ENCODE measurements at regions not wholly inside any gene's neighbourhood (a gene's known extent, or its start where the extent isn't known, plus 50 kb on each side); places are given as distances from the start of the nearest gene placed in this dataset.

- no peak for DNase-seq (ENCODE audit: low read depth)
- no peaks in the 10 kb centered on the region for H3K36me3 ChIP-seq (ENCODE audit: control insufficient read depth, insufficient read depth, low read length)
Measured at GRCh38 chr13:78758549-78758948, 99.6 kb upstream of the OBI1 start.

DNA sequence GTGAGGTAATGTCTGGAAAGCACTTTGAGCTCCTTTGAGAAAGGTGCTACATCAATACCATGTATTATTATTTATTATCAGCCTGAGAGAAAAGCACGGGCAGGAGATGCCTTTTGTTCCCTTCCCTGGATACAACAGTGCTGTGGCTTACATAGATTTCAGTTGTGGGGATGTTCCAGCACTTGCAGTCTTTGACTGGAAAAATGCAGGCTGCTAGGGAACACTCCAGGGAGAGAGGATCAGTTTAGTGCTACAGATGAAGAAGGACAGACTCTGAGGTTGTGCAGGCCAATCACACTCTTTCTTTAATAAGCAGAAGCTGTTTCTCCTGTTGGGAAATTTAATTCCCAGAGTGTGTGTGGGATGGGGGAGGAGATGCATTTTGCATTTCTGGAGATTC lies 94.5 kb upstream of the OBI1 start:
- DNase-seq (ENCODE audit: low read depth) (no peak), FAIRE-seq (no peak)

More at GRCh38 chr13:78758549-78758948, 99.6 kb upstream of the OBI1 start:
- TF ChIP-seq CTCF (IDR thresholded peaks at IDR 0.05; ENCODE audit: insufficient read depth, low read length, severe bottlenecking) = no peak
- FAIRE-seq = no peak
- Histone ChIP-seq H3K27me3 (ENCODE audit: control insufficient read depth, insufficient read depth, low read length) (no peaks in the 10 kb centered on the region), H3K4me3 (ENCODE audit: low read depth, low read length) (no peak overlapping the region)

DNA sequence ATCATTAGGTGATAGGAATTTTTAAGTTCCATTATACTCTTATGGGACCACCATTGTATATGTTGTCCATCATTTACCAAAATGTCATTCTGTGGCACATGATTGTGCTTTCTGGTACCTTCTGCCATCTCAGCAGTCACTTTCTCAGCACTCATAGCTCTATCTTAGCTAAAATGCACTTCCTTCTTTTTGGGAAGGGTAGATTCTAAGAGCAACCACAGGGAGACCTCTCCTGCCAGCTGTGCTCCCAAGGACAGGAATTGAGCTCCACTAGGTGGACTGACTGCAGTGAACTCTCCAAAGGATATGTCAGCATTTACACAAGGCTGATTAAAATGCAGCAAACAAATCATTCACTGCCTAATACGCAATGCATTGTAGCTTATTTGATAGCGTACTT lies 91.8 kb upstream of the OBI1 start:
- no peak for TF ChIP-seq CTCF (IDR thresholded peaks at IDR 0.05; ENCODE audit: insufficient read depth, low read length, severe bottlenecking)

More for the DNA sequence above, 94.5 kb upstream of the OBI1 start:
- Histone ChIP-seq H3K4me3 (ENCODE audit: low read depth, low read length) (no peak overlapping the region), H3K27me3 (ENCODE audit: control insufficient read depth, insufficient read depth, low read length) (no peaks in the 10 kb centered on the region), H3K36me3 (ENCODE audit: control insufficient read depth, insufficient read depth, low read length) (no peaks in the 10 kb centered on the region)
- TF ChIP-seq CTCF (IDR thresholded peaks at IDR 0.05; ENCODE audit: insufficient read depth, low read length, severe bottlenecking) = no peak

DNA sequence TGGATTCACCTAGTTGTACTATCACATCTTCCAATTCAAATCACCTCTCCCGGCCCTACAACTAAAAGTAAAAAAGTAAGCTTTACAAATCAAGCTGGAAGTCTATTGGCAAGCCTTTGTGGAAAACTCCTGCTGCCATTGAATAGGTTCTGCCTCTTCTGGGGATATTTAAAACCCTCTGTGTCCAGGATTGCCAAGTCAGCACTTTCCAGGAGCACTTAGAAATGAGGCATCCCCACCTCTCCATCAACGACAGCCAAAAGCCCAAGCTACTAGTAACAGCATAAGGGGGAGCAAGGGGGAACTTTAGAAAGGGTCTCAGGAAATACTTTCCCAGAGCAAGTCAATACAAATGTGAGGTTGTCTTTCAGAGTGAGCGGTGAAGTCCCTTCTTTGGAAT lies 85.0 kb upstream of the OBI1 start:
- Histone ChIP-seq H3K36me3 (ENCODE audit: control insufficient read depth, insufficient read depth, low read length) (no peaks in the 10 kb centered on the region), H3K4me3 (ENCODE audit: low read depth, low read length) (no peak overlapping the region), H3K27me3 (ENCODE audit: control insufficient read depth, insufficient read depth, low read length) (no peaks in the 10 kb centered on the region)
- no peak for TF ChIP-seq CTCF (IDR thresholded peaks at IDR 0.05; ENCODE audit: insufficient read depth, low read length, severe bottlenecking)
- DNase-seq (ENCODE audit: low read depth) (no peak), FAIRE-seq (no peak)

More for the DNA sequence above, 91.8 kb upstream of the OBI1 start:
- Histone ChIP-seq H3K4me3 (ENCODE audit: low read depth, low read length) (no peak overlapping the region), H3K36me3 (ENCODE audit: control insufficient read depth, insufficient read depth, low read length) (no peaks in the 10 kb centered on the region), H3K27me3 (ENCODE audit: control insufficient read depth, insufficient read depth, low read length) (no peaks in the 10 kb centered on the region)
- FAIRE-seq = no peak
- DNase-seq (ENCODE audit: low read depth) = no peak

DNA sequence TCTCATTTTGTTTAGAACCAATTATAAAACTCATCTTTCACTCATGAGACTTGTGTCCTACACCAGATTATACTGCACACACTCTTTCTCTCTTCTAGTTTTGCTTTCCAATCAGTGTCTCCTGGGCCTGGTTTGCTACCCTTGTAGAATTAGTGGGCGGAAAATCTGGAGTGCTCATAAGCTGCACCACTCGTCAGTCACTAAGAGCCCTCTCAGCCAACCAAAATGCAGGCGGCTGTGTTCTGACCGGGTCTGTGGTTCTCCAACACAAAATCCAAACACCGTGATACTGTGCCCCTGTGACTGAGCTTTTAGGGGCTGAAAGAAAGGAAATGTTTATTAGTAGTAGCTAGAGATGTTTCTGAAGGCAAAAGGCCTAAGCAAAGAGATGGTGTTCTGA lies 83.7 kb upstream of the OBI1 start:
- no peak overlapping the region for H3K4me3 ChIP-seq (ENCODE audit: low read depth, low read length)
- H3K36me3 ChIP-seq (ENCODE audit: control insufficient read depth, insufficient read depth, low read length) = no peaks in the 10 kb centered on the region
- FAIRE-seq (no peak), DNase-seq (ENCODE audit: low read depth) (no peak)
- H3K27me3 ChIP-seq (ENCODE audit: control insufficient read depth, insufficient read depth, low read length) = no peaks in the 10 kb centered on the region
- no peak for TF ChIP-seq CTCF (IDR thresholded peaks at IDR 0.05; ENCODE audit: insufficient read depth, low read length, severe bottlenecking)

DNA sequence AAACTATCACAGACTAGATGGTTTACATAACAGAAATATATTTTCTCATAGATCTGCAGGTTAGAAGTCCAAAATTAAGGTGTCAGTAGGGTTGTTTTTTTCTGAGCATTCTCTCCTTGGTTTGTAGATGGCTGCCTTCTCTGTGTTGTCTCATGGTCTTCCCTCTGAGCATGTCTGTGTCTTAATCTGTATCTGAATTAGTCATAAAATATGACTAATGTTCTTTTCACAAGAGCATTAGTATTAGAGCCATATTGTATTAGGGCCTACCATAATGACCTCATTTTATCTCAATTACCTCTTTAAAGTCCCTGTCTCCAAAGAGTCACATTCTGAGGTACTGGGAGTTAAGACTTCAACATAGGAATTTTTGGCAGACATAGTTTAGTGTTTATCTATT lies 77.2 kb upstream of the OBI1 start:
- no peak overlapping the region for H3K4me3 ChIP-seq (ENCODE audit: low read depth, low read length)
- FAIRE-seq = no peak
- DNase-seq (ENCODE audit: low read depth) = peak; percentile 71
- no peaks in the 10 kb centered on the region for H3K36me3 ChIP-seq (ENCODE audit: control insufficient read depth, insufficient read depth, low read length)
- no peaks in the 10 kb centered on the region for H3K27me3 ChIP-seq (ENCODE audit: control insufficient read depth, insufficient read depth, low read length)
- no peak for TF ChIP-seq CTCF (IDR thresholded peaks at IDR 0.05; ENCODE audit: insufficient read depth, low read length, severe bottlenecking)

All from bronchial epithelial cell (primary cell).